HEK293T (cell line): ENCODE measurements at regions not wholly inside any gene's neighbourhood (a gene's known extent, or its start where the extent isn't known, plus 50 kb on each side); places are given as distances from the start of the nearest gene placed in this dataset.

Experiments used
- BHLHE40 ChIP-seq: fragments of 450-650 bp; IDR thresholded peaks from 2 replicates; pipeline ENCODE4 v1.6.1; 2016; ENCODE audit warnings: mild to moderate bottlenecking, moderate library complexity, borderline replicate concordance
- CTBP1 ChIP-seq: fragments of 450-650 bp; IDR thresholded peaks from 2 replicates; pipeline ENCODE4 v1.6.1; 2016; ENCODE audit warnings: borderline replicate concordance
- ELF4 ChIP-seq: fragments of 450-650 bp; IDR thresholded peaks from 2 replicates; pipeline ENCODE4 v1.6.1; 2017; ENCODE audit warnings: antibody characterized with exemption
- FOXA1 ChIP-seq: fragments of 450-650 bp; IDR thresholded peaks from 2 replicates; pipeline ENCODE4 v1.6.1; 2016; ENCODE audit warnings: mild to moderate bottlenecking
- FOXM1 ChIP-seq: fragments of 450-650 bp; IDR thresholded peaks from 2 replicates; pipeline ENCODE4 v1.6.1; 2017; ENCODE audit warnings: mild to moderate bottlenecking, borderline replicate concordance
- HDGF ChIP-seq: fragments of 450-650 bp; IDR thresholded peaks from 2 replicates; pipeline ENCODE4 v1.6.1; 2017; ENCODE audit warnings: antibody characterized with exemption, borderline replicate concordance
- LEF1 ChIP-seq: fragments of 450-650 bp; IDR thresholded peaks from 2 replicates; pipeline ENCODE4 v1.6.1; 2017; ENCODE audit warnings: mild to moderate bottlenecking, borderline replicate concordance
- NFRKB ChIP-seq: fragments of 450-650 bp; IDR thresholded peaks from 2 replicates; pipeline ENCODE4 v1.6.1; 2016; ENCODE audit warnings: mild to moderate bottlenecking, moderate library complexity
- SP1 ChIP-seq: fragments of 450-650 bp; IDR thresholded peaks from 2 replicates; pipeline ENCODE4 v1.6.1; 2017

DNA sequence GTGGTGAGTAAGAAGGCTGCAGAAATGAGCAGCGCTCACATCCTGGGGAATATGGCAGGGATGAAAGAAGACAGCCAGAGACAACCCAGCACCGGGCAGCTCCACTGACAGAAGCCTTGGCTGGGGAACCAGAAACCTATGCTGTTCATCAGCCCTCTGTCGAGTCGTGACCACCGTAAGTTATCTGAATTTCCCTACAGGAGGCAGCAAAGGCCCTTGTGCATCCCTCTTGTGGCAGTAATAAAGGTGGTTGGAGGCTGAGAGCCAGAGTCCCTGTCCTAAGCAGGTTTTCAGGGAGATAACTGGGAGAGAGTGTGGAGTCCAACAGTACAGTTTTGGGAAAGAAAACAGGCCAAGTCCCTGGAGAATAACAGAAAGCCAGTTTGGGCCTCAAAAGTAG lies 194.0 kb upstream of the BOD1L1 start:
- no peak for TF ChIP-seq FOXM1
- no peak for TF ChIP-seq ELF4
- TF ChIP-seq SP1: no peak
- TF ChIP-seq CTBP1: no peak
- TF ChIP-seq BHLHE40: no peak
- no peak for TF ChIP-seq HDGF
- TF ChIP-seq NFRKB: no peak
- TF ChIP-seq LEF1: no peak
- no peak for TF ChIP-seq FOXA1
